GM18870 (cell line): ENCODE measurements at regions not wholly inside any gene's neighbourhood (a gene's known extent, or its start where the extent isn't known, plus 50 kb on each side); places are given as distances from the start of the nearest gene placed in this dataset.
"Not testable (repeated sequence)": the region's sequence is repeated elsewhere in the genome, so short reads cannot be mapped to it uniquely, and the experiment has no call there.

Experiments used
- ATAC-seq: cut with Tn5 transposase; IDR thresholded peaks from one replicate; pipeline ENCODE4 v1.9.1; 2021; ENCODE audit warnings: moderate library complexity; ENCODE audit not compliant: unreplicated experiment

- no peak for ATAC-seq
Observed at GRCh38 chr4:148962539-148963290, 520.5 kb upstream of the NR3C2 start.

- no peak for ATAC-seq
Observed at GRCh38 chr4:148961526-148961925, 519.3 kb upstream of the NR3C2 start.

- ATAC-seq: no peak
Observed at GRCh38 chr4:148958317-148958716, 516.1 kb upstream of the NR3C2 start.

- ATAC-seq: no peak
Observed at GRCh38 chr4:148955564-148956297, 513.5 kb upstream of the NR3C2 start.

GRCh38 chr4:148954011-148954749 lies 512.0 kb upstream of the NR3C2 start:
- ATAC-seq: no peak

- ATAC-seq: no peak
Observed at GRCh38 chr4:148951346-148951745, 509.1 kb upstream of the NR3C2 start.

GRCh38 chr4:148946271-148946670 lies 504.1 kb upstream of the NR3C2 start:
- ATAC-seq: no peak

GRCh38 chr4:148944839-148945219 lies 502.6 kb upstream of the NR3C2 start:
- ATAC-seq: no peak

GRCh38 chr4:148944136-148944838 lies 502.1 kb upstream of the NR3C2 start:
- ATAC-seq: no peak

- no peak for ATAC-seq
Observed at GRCh38 chr4:148934926-148935578, 492.8 kb upstream of the NR3C2 start.

- no peak for ATAC-seq
Observed at GRCh38 chr4:148926276-148927260, 484.4 kb upstream of the NR3C2 start.

- ATAC-seq: no peak
Observed at GRCh38 chr4:148923881-148924280, 481.7 kb upstream of the NR3C2 start.

- no peak for ATAC-seq
Observed at GRCh38 chr4:148922497-148922896, 480.3 kb upstream of the NR3C2 start.

- no peak for ATAC-seq
Observed at GRCh38 chr4:148914734-148915133, 472.5 kb upstream of the NR3C2 start.

GRCh38 chr4:148914301-148914700 lies 472.1 kb upstream of the NR3C2 start:
- ATAC-seq: no peak

- no peak for ATAC-seq
Observed at GRCh38 chr4:148903388-148903787, 461.2 kb upstream of the NR3C2 start.

GRCh38 chr4:148901075-148901705 lies 459.0 kb upstream of the NR3C2 start:
- no peak for ATAC-seq

- not testable (repeated sequence) for ATAC-seq
Observed at GRCh38 chr4:148898139-148898538, 455.9 kb upstream of the NR3C2 start.

- ATAC-seq: no peak
Observed at GRCh38 chr4:148893095-148893494, 450.9 kb upstream of the NR3C2 start.
